ENCODE measurements at regions not wholly inside any gene's neighbourhood (a gene's known extent, or its start where the extent isn't known, plus 50 kb on each side); places are given as distances from the start of the nearest gene placed in this dataset.

GRCh38 chr20:40754339-40754943, 65.4 kb upstream of the MAFB start:
- H3K4me3 Mint-ChIP-seq: no peak overlapping the region
- DNase-seq (ENCODE audit: low spot score in 2 of 2, unreplicated experiment in 2 of 2): peak in 1 of 2 experiments; percentile 42
- peaks cover 33% of the 10 kb centered on the region for H3K27me3 Mint-ChIP-seq (ENCODE audit: low read depth)
- H3K9me3 Mint-ChIP-seq: no peaks in the 10 kb centered on the region
- TF ChIP-seq CTCF (IDR thresholded peaks at IDR 0.05; ENCODE audit: unreplicated experiment): no peak
- H3K4me1 Mint-ChIP-seq: peaks cover 7% of the 10 kb centered on the region
- H3K36me3 Mint-ChIP-seq: no peaks in the 10 kb centered on the region
- H3K27ac Mint-ChIP-seq: no peak overlapping the region

GRCh38 chr20:40757087-40757486, 68.1 kb upstream of the MAFB start:
- peaks cover 7% of the 10 kb centered on the region for H3K4me1 Mint-ChIP-seq
- no peak for TF ChIP-seq CTCF (IDR thresholded peaks at IDR 0.05; ENCODE audit: unreplicated experiment)
- H3K9me3 Mint-ChIP-seq: no peaks in the 10 kb centered on the region
- no peak overlapping the region for H3K27ac Mint-ChIP-seq
- peaks cover 33% of the 10 kb centered on the region for H3K27me3 Mint-ChIP-seq (ENCODE audit: low read depth)
- H3K4me3 Mint-ChIP-seq: no peak overlapping the region
- no peak for DNase-seq (ENCODE audit: low spot score in 2 of 2, unreplicated experiment in 2 of 2)
- no peaks in the 10 kb centered on the region for H3K36me3 Mint-ChIP-seq

- Mint-ChIP-seq H3K36me3 (no peaks in the 10 kb centered on the region), H3K4me3 (no peak overlapping the region), H3K4me1 (peaks cover 4% of the 10 kb centered on the region), H3K27ac (no peak overlapping the region), H3K9me3 (no peaks in the 10 kb centered on the region), H3K27me3 (ENCODE audit: low read depth) (peaks cover 26% of the 10 kb centered on the region)
- TF ChIP-seq CTCF (IDR thresholded peaks at IDR 0.05; ENCODE audit: unreplicated experiment): no peak
- DNase-seq (ENCODE audit: low spot score in 2 of 2, unreplicated experiment in 2 of 2): no peak
Measured at GRCh38 chr20:40758790-40759189, 69.8 kb upstream of the MAFB start.

GRCh38 chr20:40760399-40760798, 71.4 kb upstream of the MAFB start:
- Mint-ChIP-seq H3K27ac (no peak overlapping the region), H3K4me1 (no peaks in the 10 kb centered on the region), H3K9me3 (no peaks in the 10 kb centered on the region), H3K36me3 (no peaks in the 10 kb centered on the region), H3K27me3 (ENCODE audit: low read depth) (peaks cover 28% of the 10 kb centered on the region), H3K4me3 (no peak overlapping the region)
- no peak for TF ChIP-seq CTCF (IDR thresholded peaks at IDR 0.05; ENCODE audit: unreplicated experiment)
- DNase-seq (ENCODE audit: low spot score in 2 of 2, unreplicated experiment in 2 of 2): no peak

- peaks cover 20% of the 10 kb centered on the region for H3K27me3 Mint-ChIP-seq (ENCODE audit: low read depth)
- no peak overlapping the region for H3K4me3 Mint-ChIP-seq
- no peak overlapping the region for H3K27ac Mint-ChIP-seq
- TF ChIP-seq CTCF (IDR thresholded peaks at IDR 0.05; ENCODE audit: unreplicated experiment): no peak
- no peaks in the 10 kb centered on the region for H3K36me3 Mint-ChIP-seq
- no peak for DNase-seq (ENCODE audit: low spot score in 2 of 2, unreplicated experiment in 2 of 2)
- no peaks in the 10 kb centered on the region for H3K4me1 Mint-ChIP-seq
- H3K9me3 Mint-ChIP-seq: no peaks in the 10 kb centered on the region
Measured at GRCh38 chr20:40763646-40764295, 74.7 kb upstream of the MAFB start.
